Liver (tissue), 8 donors: ENCODE measurements at regions not wholly inside any gene's neighbourhood (a gene's known extent, or its start where the extent isn't known, plus 50 kb on each side); places are given as distances from the start of the nearest gene placed in this dataset.

ENCODE experiments used
- DNase-seq: peaks from one replicate; pipeline ENCODE4 v3.0.0-alpha.2; 2017; ENCODE audit warnings: low spot score
- H3K27ac ChIP-seq, 2 donors: one replicate each; pipeline ENCODE4 v1.7.0; 2013; ENCODE audit warnings: inconsistent platforms in 2 of 2, low read length in 2 of 2, control low read depth in 1 of 2, low read depth in 1 of 2, mild to moderate bottlenecking in 1 of 2
- H3K27me3 ChIP-seq, 4 donors: one replicate each; pipeline versions ENCODE4 v1.6.1 to v1.7.0; 2013; ENCODE audit warnings: low read length in 3 of 4, inconsistent platforms in 1 of 4, mild to moderate bottlenecking in 1 of 4, moderate library complexity in 1 of 4; ENCODE audit not compliant: control insufficient read depth in 4 of 4, insufficient read depth in 4 of 4
- H3K36me3 ChIP-seq, 4 donors: one replicate each; pipeline versions ENCODE4 v1.6.1 to v1.7.0; 2013; ENCODE audit warnings: low read length in 3 of 4, mild to moderate bottlenecking in 3 of 4, low read depth in 1 of 4, moderate library complexity in 1 of 4; ENCODE audit not compliant: control insufficient read depth in 4 of 4, insufficient read depth in 3 of 4
- H3K4me1 ChIP-seq, 4 donors: one replicate each; pipeline versions ENCODE4 v1.6.1 to v1.7.0; 2013; ENCODE audit warnings: low read length in 3 of 4, mild to moderate bottlenecking in 3 of 4, moderate library complexity in 1 of 4; ENCODE audit not compliant: control insufficient read depth in 4 of 4, insufficient read depth in 4 of 4
- H3K4me3 ChIP-seq, 3 donors: one replicate each; pipeline versions ENCODE4 v1.6.1 to v1.7.0; 2013; ENCODE audit warnings: low read length in 3 of 3, control low read depth in 1 of 3, low read depth in 1 of 3, mild to moderate bottlenecking in 1 of 3
- H3K9ac ChIP-seq, 2 donors: one replicate each; pipeline ENCODE4 v1.7.0; 2013; ENCODE audit warnings: low read length in 2 of 2, mild to moderate bottlenecking in 2 of 2, moderate library complexity in 2 of 2, control low read depth in 1 of 2, low read depth in 1 of 2
- H3K9me3 ChIP-seq, 4 donors: one replicate each; pipeline versions ENCODE4 v1.6.1 to v1.7.0; 2013; ENCODE audit warnings: low read length in 3 of 4; ENCODE audit not compliant: control insufficient read depth in 4 of 4
- ATF3 ChIP-seq: IDR thresholded peaks from 2 replicates; pipeline ENCODE4 v1.6.1; 2016; ENCODE audit warnings: antibody characterized with exemption
- EGR1 ChIP-seq, 2 donors: IDR thresholded peaks; 2 replicates each; pipeline ENCODE4 v1.6.1; 2016 to 2018; ENCODE audit warnings: antibody characterized with exemption in 2 of 2, low read depth in 2 of 2
- FOXA1 ChIP-seq: IDR thresholded peaks from 2 replicates; pipeline ENCODE4 v1.6.1; 2016; ENCODE audit warnings: antibody characterized with exemption
- GABPA ChIP-seq, 2 donors: IDR thresholded peaks in 1 of 2; conservative IDR thresholded peaks in 1 of 2; 2 replicates each; pipeline ENCODE4 v1.6.1; 2016; ENCODE audit warnings: antibody characterized with exemption in 2 of 2, mild to moderate bottlenecking in 1 of 2, moderate library complexity in 1 of 2
- HNF4A ChIP-seq, 2 donors: conservative IDR thresholded peaks; 2 replicates each; pipeline ENCODE4 v1.6.1; 2016; ENCODE audit warnings: antibody characterized with exemption in 2 of 2, mild to moderate bottlenecking in 2 of 2
- HNF4G ChIP-seq: IDR thresholded peaks from 2 replicates; pipeline ENCODE4 v1.6.1; 2016; ENCODE audit warnings: antibody characterized with exemption
- JUND ChIP-seq, 2 donors: IDR thresholded peaks; 2 replicates each; pipeline ENCODE4 v1.6.1; 2016; ENCODE audit warnings: antibody characterized with exemption in 2 of 2
- SP1 ChIP-seq: IDR thresholded peaks from 2 replicates; pipeline ENCODE4 v1.6.1; 2018; ENCODE audit warnings: antibody characterized with exemption, mild to moderate bottlenecking
- TAF1 ChIP-seq: conservative IDR thresholded peaks from 2 replicates; pipeline ENCODE4 v1.6.1; 2016; ENCODE audit warnings: antibody characterized with exemption, mild to moderate bottlenecking
- YY1 ChIP-seq: IDR thresholded peaks from 2 replicates; pipeline ENCODE4 v1.6.1; 2016; ENCODE audit warnings: antibody characterized with exemption, mild to moderate bottlenecking
- WGBS: extraction: QIAGEN DNeasy Blood & Tissue Kit; methylation state at CpG from one replicate; pipeline ENCODE4 v1.1.7; 2013; 5-methylcytosine and 5-hydroxymethylcytosine counted together
- TF ChIP-seq, protein P1 (sequence below): fragments of 150-350 bp; IDR thresholded peaks from 2 replicates; pipeline ENCODE4 v1.5.1; 2017; ENCODE audit warnings: improper control_type of control experiment, low read depth, low read length; ENCODE audit not compliant: missing input control
- TF ChIP-seq, protein P2 (sequence below): IDR thresholded peaks from 2 replicates; pipeline ENCODE4 v1.6.1; 2016; ENCODE audit warnings: antibody characterized with exemption
- donor health status: healthy.
- donor health status: healthy.
- donor health status: healthy.
- donor health status: healthy.
- donor health status: healthy.

GRCh38 chr12:116628989-116629388, 69.8 kb downstream of the MAP1LC3B2 start:
- Histone ChIP-seq H3K27me3 (no peaks in the 10 kb centered on the region), H3K36me3 (no peaks in the 10 kb centered on the region), H3K9ac (no peak overlapping the region), H3K4me3 (no peak overlapping the region), H3K4me1 (peaks cover 0 to 10% (median 4%) of the 10 kb centered on the region in 4 donors), H3K27ac (no peak overlapping the region), H3K9me3 (peaks cover 0 to 2% (median 0%) of the 10 kb centered on the region in 4 donors)
- WGBS, result 80% methylated on average over 1 of the region's 1 CpG
- TF ChIP-seq JUND (IDR thresholded peaks at IDR 0.05) (no peak), HNF4G (no peak), GABPA (IDR thresholded peaks at IDR 0.05 in 1 of 2, conservative IDR thresholded peaks at IDR 0.05 in 1 of 2) (no peak), HNF4A (conservative IDR thresholded peaks at IDR 0.05) (no peak), YY1 (no peak), EGR1 (IDR thresholded peaks at IDR 0.05; ENCODE audit: low read depth in 2 of 2) (no peak), FOXA1 (no peak)
- TF ChIP-seq, protein P1, sequence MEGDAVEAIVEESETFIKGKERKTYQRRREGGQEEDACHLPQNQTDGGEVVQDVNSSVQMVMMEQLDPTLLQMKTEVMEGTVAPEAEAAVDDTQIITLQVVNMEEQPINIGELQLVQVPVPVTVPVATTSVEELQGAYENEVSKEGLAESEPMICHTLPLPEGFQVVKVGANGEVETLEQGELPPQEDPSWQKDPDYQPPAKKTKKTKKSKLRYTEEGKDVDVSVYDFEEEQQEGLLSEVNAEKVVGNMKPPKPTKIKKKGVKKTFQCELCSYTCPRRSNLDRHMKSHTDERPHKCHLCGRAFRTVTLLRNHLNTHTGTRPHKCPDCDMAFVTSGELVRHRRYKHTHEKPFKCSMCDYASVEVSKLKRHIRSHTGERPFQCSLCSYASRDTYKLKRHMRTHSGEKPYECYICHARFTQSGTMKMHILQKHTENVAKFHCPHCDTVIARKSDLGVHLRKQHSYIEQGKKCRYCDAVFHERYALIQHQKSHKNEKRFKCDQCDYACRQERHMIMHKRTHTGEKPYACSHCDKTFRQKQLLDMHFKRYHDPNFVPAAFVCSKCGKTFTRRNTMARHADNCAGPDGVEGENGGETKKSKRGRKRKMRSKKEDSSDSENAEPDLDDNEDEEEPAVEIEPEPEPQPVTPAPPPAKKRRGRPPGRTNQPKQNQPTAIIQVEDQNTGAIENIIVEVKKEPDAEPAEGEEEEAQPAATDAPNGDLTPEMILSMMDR, result no peak
- TF ChIP-seq, protein P2, sequence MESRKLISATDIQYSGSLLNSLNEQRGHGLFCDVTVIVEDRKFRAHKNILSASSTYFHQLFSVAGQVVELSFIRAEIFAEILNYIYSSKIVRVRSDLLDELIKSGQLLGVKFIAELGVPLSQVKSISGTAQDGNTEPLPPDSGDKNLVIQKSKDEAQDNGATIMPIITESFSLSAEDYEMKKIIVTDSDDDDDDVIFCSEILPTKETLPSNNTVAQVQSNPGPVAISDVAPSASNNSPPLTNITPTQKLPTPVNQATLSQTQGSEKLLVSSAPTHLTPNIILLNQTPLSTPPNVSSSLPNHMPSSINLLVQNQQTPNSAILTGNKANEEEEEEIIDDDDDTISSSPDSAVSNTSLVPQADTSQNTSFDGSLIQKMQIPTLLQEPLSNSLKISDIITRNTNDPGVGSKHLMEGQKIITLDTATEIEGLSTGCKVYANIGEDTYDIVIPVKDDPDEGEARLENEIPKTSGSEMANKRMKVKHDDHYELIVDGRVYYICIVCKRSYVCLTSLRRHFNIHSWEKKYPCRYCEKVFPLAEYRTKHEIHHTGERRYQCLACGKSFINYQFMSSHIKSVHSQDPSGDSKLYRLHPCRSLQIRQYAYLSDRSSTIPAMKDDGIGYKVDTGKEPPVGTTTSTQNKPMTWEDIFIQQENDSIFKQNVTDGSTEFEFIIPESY, result no peak
- no peak for DNase-seq

GRCh38 chr12:116628450-116628793, 69.2 kb downstream of the MAP1LC3B2 start:
- no peak overlapping the region for H3K9ac ChIP-seq
- no peaks in the 10 kb centered on the region for H3K27me3 ChIP-seq
- 97% methylated on average over 10 of the region's 10 CpGs for WGBS
- no peak for DNase-seq
- H3K9me3 ChIP-seq, result peaks cover 0 to 2% (median 0%) of the 10 kb centered on the region in 4 donors
- H3K4me1 ChIP-seq, result peaks cover 0 to 7% (median 2%) of the 10 kb centered on the region in 4 donors
- no peak overlapping the region for H3K27ac ChIP-seq
- H3K4me3 ChIP-seq, result no peak overlapping the region
- no peaks in the 10 kb centered on the region for H3K36me3 ChIP-seq
- TF ChIP-seq TAF1 (no peak), ATF3 (no peak), SP1 (no peak)
